Neural crest cell (in vitro differentiated cells): ENCODE measurements at regions not wholly inside any gene's neighbourhood (a gene's known extent, or its start where the extent isn't known, plus 50 kb on each side); places are given as distances from the start of the nearest gene placed in this dataset.

Experiments
- DNase-seq: peaks from one replicate; pipeline ENCODE4 v3.0.0; 2021; ENCODE audit warnings: low read depth, mixed read lengths, low spot score
- H3K27ac Mint-ChIP-seq: one replicate; pipeline ENCODE4 v1.8.0; 2021; ENCODE audit warnings: mild to moderate bottlenecking, mixed read lengths; ENCODE audit not compliant: unreplicated experiment
- H3K27me3 Mint-ChIP-seq: 2 replicates; pipeline ENCODE4 v1.8.0; 2021; ENCODE audit warnings: low read depth, mild to moderate bottlenecking, mixed read lengths
- H3K36me3 Mint-ChIP-seq: 2 replicates; pipeline ENCODE4 v1.8.0; 2021; ENCODE audit warnings: low read depth, mild to moderate bottlenecking, mixed read lengths
- H3K4me1 Mint-ChIP-seq: 2 replicates; pipeline ENCODE4 v1.8.0; 2021; ENCODE audit warnings: mixed read lengths
- H3K4me3 Mint-ChIP-seq: one replicate; pipeline ENCODE4 v1.8.0; 2021; ENCODE audit warnings: mild to moderate bottlenecking, mixed read lengths
- H3K9me3 Mint-ChIP-seq: 2 replicates; pipeline ENCODE4 v1.8.0; 2021; ENCODE audit warnings: mixed read lengths
- CTCF ChIP-seq: fragments of 200-600 bp; sonication (generic); conservative IDR thresholded peaks from 2 replicates; pipeline ENCODE4 v1.5.0; 2021; ENCODE audit warnings: antibody characterized with exemption, mild to moderate bottlenecking

GRCh38 chr18:76203552-76203951 lies 291.5 kb downstream of the ZNF516 start:
- peaks cover 4% of the 10 kb centered on the region for H3K27me3 Mint-ChIP-seq
- no peak overlapping the region for H3K4me3 Mint-ChIP-seq
- TF ChIP-seq CTCF = no peak
- peaks cover 14% of the 10 kb centered on the region for H3K9me3 Mint-ChIP-seq
- H3K36me3 Mint-ChIP-seq = no peaks in the 10 kb centered on the region
- no peak for DNase-seq
- H3K4me1 Mint-ChIP-seq = no peaks in the 10 kb centered on the region
- H3K27ac Mint-ChIP-seq = no peak overlapping the region

GRCh38 chr18:76202322-76202721 lies 292.7 kb downstream of the ZNF516 start:
- Mint-ChIP-seq H3K27me3 (peaks cover 4% of the 10 kb centered on the region), H3K9me3 (peaks cover 14% of the 10 kb centered on the region), H3K36me3 (no peaks in the 10 kb centered on the region), H3K27ac (no peak overlapping the region), H3K4me1 (no peaks in the 10 kb centered on the region), H3K4me3 (no peak overlapping the region)
- DNase-seq = no peak
- TF ChIP-seq CTCF = no peak

GRCh38 chr18:76195601-76196000 lies 299.4 kb downstream of the ZNF516 start:
- Mint-ChIP-seq H3K27ac (no peak overlapping the region), H3K4me1 (peaks cover 9% of the 10 kb centered on the region), H3K4me3 (no peak overlapping the region), H3K9me3 (no peaks in the 10 kb centered on the region), H3K27me3 (no peaks in the 10 kb centered on the region), H3K36me3 (no peaks in the 10 kb centered on the region)
- TF ChIP-seq CTCF = no peak
- DNase-seq = no peak

GRCh38 chr18:76188097-76188496 lies 306.9 kb downstream of the ZNF516 start:
- H3K27me3 Mint-ChIP-seq = no peaks in the 10 kb centered on the region
- H3K4me1 Mint-ChIP-seq = no peaks in the 10 kb centered on the region
- H3K27ac Mint-ChIP-seq = no peak overlapping the region
- TF ChIP-seq CTCF = no peak
- DNase-seq = no peak
- peaks cover 12% of the 10 kb centered on the region for H3K9me3 Mint-ChIP-seq
- H3K4me3 Mint-ChIP-seq = no peak overlapping the region
- no peaks in the 10 kb centered on the region for H3K36me3 Mint-ChIP-seq

GRCh38 chr18:76179257-76179656 lies 315.8 kb downstream of the ZNF516 start:
- TF ChIP-seq CTCF = no peak
- no peak overlapping the region for H3K27ac Mint-ChIP-seq
- no peaks in the 10 kb centered on the region for H3K9me3 Mint-ChIP-seq
- H3K4me3 Mint-ChIP-seq = no peak overlapping the region
- no peaks in the 10 kb centered on the region for H3K27me3 Mint-ChIP-seq
- no peaks in the 10 kb centered on the region for H3K4me1 Mint-ChIP-seq
- DNase-seq = no peak
- no peaks in the 10 kb centered on the region for H3K36me3 Mint-ChIP-seq

GRCh38 chr18:76177160-76177559 lies 317.9 kb downstream of the ZNF516 start:
- TF ChIP-seq CTCF = no peak
- H3K4me3 Mint-ChIP-seq = no peak overlapping the region
- no peaks in the 10 kb centered on the region for H3K4me1 Mint-ChIP-seq
- DNase-seq = no peak
- H3K36me3 Mint-ChIP-seq = no peaks in the 10 kb centered on the region
- no peaks in the 10 kb centered on the region for H3K9me3 Mint-ChIP-seq
- no peaks in the 10 kb centered on the region for H3K27me3 Mint-ChIP-seq
- H3K27ac Mint-ChIP-seq = no peak overlapping the region
